ENCODE measurements at regions not wholly inside any gene's neighbourhood (a gene's known extent, or its start where the extent isn't known, plus 50 kb on each side); places are given as distances from the start of the nearest gene placed in this dataset.
"Not testable (repeated sequence)": the region's sequence is repeated elsewhere in the genome, so short reads cannot be mapped to it uniquely, and the experiment has no call there.

- no peaks in the 10 kb centered on the region for H3K36me3 ChIP-seq
- no peaks in the 10 kb centered on the region for H3K4me1 ChIP-seq
- no peaks in the 10 kb centered on the region for H3K27me3 ChIP-seq (ENCODE audit: low read depth)
- DNase-seq: no peak
- H3K4me3 ChIP-seq: no peak overlapping the region
- intact Hi-C loops (cut with DNase I): no loop called here
- no peak overlapping the region for H3K27ac ChIP-seq
- no peak for TF ChIP-seq CTCF (IDR thresholded peaks at IDR 0.05)
- ATAC-seq: no peak
- H3K9me3 ChIP-seq: no peaks in the 10 kb centered on the region
Observed at GRCh38 chr14:37729218-37729617, 133.8 kb downstream of the TTC6 start.

GRCh38 chr14:37731094-37731493, 135.7 kb downstream of the TTC6 start:
- H3K4me1 ChIP-seq: no peaks in the 10 kb centered on the region
- no peaks in the 10 kb centered on the region for H3K27me3 ChIP-seq (ENCODE audit: low read depth)
- no peaks in the 10 kb centered on the region for H3K9me3 ChIP-seq
- ATAC-seq (no peak), DNase-seq (no peak)
- H3K4me3 ChIP-seq: no peak overlapping the region
- intact Hi-C loops (cut with DNase I): no loop called here
- H3K27ac ChIP-seq: no peak overlapping the region
- no peaks in the 10 kb centered on the region for H3K36me3 ChIP-seq
- TF ChIP-seq CTCF (IDR thresholded peaks at IDR 0.05): no peak

GRCh38 chr14:37745657-37746056, 150.2 kb downstream of the TTC6 start:
- Histone ChIP-seq H3K4me3 (no peak overlapping the region), H3K27me3 (ENCODE audit: low read depth) (no peaks in the 10 kb centered on the region), H3K27ac (no peak overlapping the region), H3K4me1 (no peaks in the 10 kb centered on the region), H3K9me3 (no peaks in the 10 kb centered on the region), H3K36me3 (no peaks in the 10 kb centered on the region)
- DNase-seq (no peak), ATAC-seq (no peak)
- intact Hi-C loops (cut with DNase I): no loop called here
- no peak for TF ChIP-seq CTCF (IDR thresholded peaks at IDR 0.05)

GRCh38 chr14:37746140-37746832, 150.9 kb downstream of the TTC6 start:
- no peaks in the 10 kb centered on the region for H3K4me1 ChIP-seq
- no peaks in the 10 kb centered on the region for H3K9me3 ChIP-seq
- no peak for ATAC-seq
- no peaks in the 10 kb centered on the region for H3K36me3 ChIP-seq
- H3K27ac ChIP-seq: no peak overlapping the region
- TF ChIP-seq CTCF (IDR thresholded peaks at IDR 0.05): no peak
- H3K4me3 ChIP-seq: no peak overlapping the region
- intact Hi-C loops (cut with DNase I): no loop called here
- DNase-seq: no peak
- no peaks in the 10 kb centered on the region for H3K27me3 ChIP-seq (ENCODE audit: low read depth)

GRCh38 chr14:37753459-37753858, 158.0 kb downstream of the TTC6 start:
- intact Hi-C loops (cut with DNase I): no loop called here
- DNase-seq (no peak), ATAC-seq (no peak)
- no peak overlapping the region for H3K4me3 ChIP-seq
- H3K9me3 ChIP-seq: no peaks in the 10 kb centered on the region
- no peaks in the 10 kb centered on the region for H3K27me3 ChIP-seq (ENCODE audit: low read depth)
- TF ChIP-seq CTCF (IDR thresholded peaks at IDR 0.05): no peak
- H3K4me1 ChIP-seq: no peaks in the 10 kb centered on the region
- H3K27ac ChIP-seq: no peak overlapping the region
- H3K36me3 ChIP-seq: no peaks in the 10 kb centered on the region

- H3K9me3 ChIP-seq; intact Hi-C loops (cut with DNase I); H3K27me3 ChIP-seq (ENCODE audit: low read depth); H3K27ac ChIP-seq; ATAC-seq; H3K4me1 ChIP-seq; H3K4me3 ChIP-seq; DNase-seq; H3K36me3 ChIP-seq: not testable (repeated sequence)
Observed at GRCh38 chr14:37760275-37760674, 164.8 kb downstream of the TTC6 start.

Measured in lower lobe of right lung (tissue), 2 donors.